Adrenal gland (tissue), 9 donors: ENCODE measurements at regions not wholly inside any gene's neighbourhood (a gene's known extent, or its start where the extent isn't known, plus 50 kb on each side); places are given as distances from the start of the nearest gene placed in this dataset.

Experiments used
- DNase-seq, 7 donors: peaks; one replicate each; pipeline ENCODE4 v3.0.0-alpha.2; 2019 to 2020
- H3K27ac ChIP-seq, 5 donors: fragments of 200-600 bp; sonication (generic) in 4 of 5; 1 replicate in 3 of 5; 2 replicates in 2 of 5; pipeline versions ENCODE4 v1.5.1 to v1.8.0; 2016 to 2020; ENCODE audit warnings: mild to moderate bottlenecking in 1 of 5
- H3K27me3 ChIP-seq: fragments of 200-600 bp; 2 replicates; pipeline ENCODE4 v1.8.0; 2021
- H3K36me3 ChIP-seq, 2 donors: fragments of 200-600 bp; replicated peaks in 1 of 2; 1 replicate in 1 of 2; 2 replicates in 1 of 2; pipeline versions ENCODE4 v1.5.1 to v1.8.0; 2018 to 2022
- H3K4me1 ChIP-seq, 2 donors: fragments of 200-600 bp; replicated peaks in 1 of 2; 1 replicate in 1 of 2; 2 replicates in 1 of 2; pipeline versions ENCODE4 v1.5.1 to v1.8.0; 2018 to 2021
- H3K4me3 ChIP-seq, 4 donors: fragments of 200-600 bp; sonication (generic) in 3 of 4; one replicate each; pipeline ENCODE4 v1.5.1; 2016 to 2018
- H3K9me3 ChIP-seq, 3 donors: fragments of 200-600 bp; sonication (generic) in 1 of 3; replicated peaks in 1 of 3; 1 replicate in 2 of 3; 2 replicates in 1 of 3; pipeline versions ENCODE4 v1.5.1 to v1.8.0; 2016 to 2021
- CTCF ChIP-seq, 6 experiments: fragments of 450-650 bp in 4 of 6; fragments of 200-600 bp in 2 of 6; sonication (generic) in 1 of 6; IDR thresholded peaks; 1 replicate in 5 of 6; 2 replicates in 1 of 6; pipeline versions ENCODE4 v1.5.1 to v1.8.0; 2016 to 2021; ENCODE audit warnings: antibody characterized with exemption in 6 of 6, mild to moderate bottlenecking in 2 of 6, moderate library complexity in 1 of 6
- POLR2A ChIP-seq, 2 donors: fragments of 450-650 bp; IDR thresholded peaks; one replicate each; pipeline ENCODE4 v1.6.1; 2017; ENCODE audit warnings: antibody characterized with exemption in 2 of 2, mild to moderate bottlenecking in 2 of 2, moderate library complexity in 1 of 2
- WGBS, 4 donors: extraction: QIAGEN DNeasy Blood & Tissue Kit in 2 of 4; methylation state at CpG; one replicate each; pipeline versions ENCODE4 v1.1.5 to v1.1.7; 2013 to 2017; 5-methylcytosine and 5-hydroxymethylcytosine counted together
- intact Hi-C, 2 donors: fragments of 100-400 bp; cut with DNase I; formaldehyde crosslinking; loops; one replicate each; pipeline versions ENCODE4 v1.14.1 to v1.15.0; 2022 to 2023
- donor health status: healthy with polysubstance abuse.
- donor health status: Bipolar disorder and iron deficiency.
- donor health status: DM: yes; HTN: yes; CAD: no.
- donor health status: DM: no; HTN: no; CAD: no.
- donor health status: DM: no; HTN: no; CAD: no.

- intact Hi-C loops = no loop called here
- no peak overlapping the region for H3K4me3 ChIP-seq
- H3K27ac ChIP-seq = no peak overlapping the region
- DNase-seq = no peak
- no peaks in the 10 kb centered on the region for H3K4me1 ChIP-seq
- no peaks in the 10 kb centered on the region for H3K36me3 ChIP-seq
- peaks cover 4% of the 10 kb centered on the region for H3K27me3 ChIP-seq
- 47 to 86% (median 72%) methylated on average over 29 to 51 of the region's 51 CpGs for WGBS, 4 donors
- no peak for TF ChIP-seq POLR2A (IDR thresholded peaks at IDR 0.05)
- TF ChIP-seq CTCF (IDR thresholded peaks at IDR 0.05) = no peak
- no peaks in the 10 kb centered on the region for H3K9me3 ChIP-seq
Measured at GRCh38 chr2:129587426-129588064, 391.9 kb upstream of the RAB6C start.

- H3K27me3 ChIP-seq = no peaks in the 10 kb centered on the region
- H3K27ac ChIP-seq = no peak overlapping the region
- no peak for DNase-seq
- WGBS, 4 donors = 56 to 69% (median 59%) methylated on average over 5 of the region's 5 CpGs
- intact Hi-C loops = no loop called here
- TF ChIP-seq POLR2A (IDR thresholded peaks at IDR 0.05) = no peak
- no peak for TF ChIP-seq CTCF (IDR thresholded peaks at IDR 0.05)
- H3K9me3 ChIP-seq = no peaks in the 10 kb centered on the region
- H3K4me1 ChIP-seq = no peaks in the 10 kb centered on the region
- H3K4me3 ChIP-seq = no peak overlapping the region
- no peaks in the 10 kb centered on the region for H3K36me3 ChIP-seq
Measured at GRCh38 chr2:129604560-129604959, 374.9 kb upstream of the RAB6C start.

GRCh38 chr2:129605646-129606045 lies 373.8 kb upstream of the RAB6C start:
- TF ChIP-seq CTCF (IDR thresholded peaks at IDR 0.05) = no peak
- TF ChIP-seq POLR2A (IDR thresholded peaks at IDR 0.05) = no peak
- Histone ChIP-seq H3K27ac (no peak overlapping the region), H3K36me3 (no peaks in the 10 kb centered on the region), H3K9me3 (no peaks in the 10 kb centered on the region), H3K27me3 (no peaks in the 10 kb centered on the region), H3K4me1 (no peaks in the 10 kb centered on the region), H3K4me3 (no peak overlapping the region)
- 56 to 71% (median 69%) methylated on average over 6 of the region's 6 CpGs for WGBS, 4 donors
- DNase-seq = peak in 3 of 7 donors; percentile 9 to 19 (median 18)
- intact Hi-C loops = no loop called here

GRCh38 chr2:129606496-129607270 lies 372.8 kb upstream of the RAB6C start:
- no peak overlapping the region for H3K27ac ChIP-seq
- 60 to 73% (median 67%) methylated on average over 10 to 12 of the region's 12 CpGs for WGBS, 4 donors

More at GRCh38 chr2:129606496-129607270, 372.8 kb upstream of the RAB6C start:
- TF ChIP-seq CTCF (IDR thresholded peaks at IDR 0.05) (no peak), POLR2A (IDR thresholded peaks at IDR 0.05) (no peak)
- H3K36me3 ChIP-seq = no peaks in the 10 kb centered on the region
- no peaks in the 10 kb centered on the region for H3K27me3 ChIP-seq
- no peaks in the 10 kb centered on the region for H3K9me3 ChIP-seq
- DNase-seq = no peak
- no peak overlapping the region for H3K4me3 ChIP-seq
- H3K4me1 ChIP-seq = no peaks in the 10 kb centered on the region
- intact Hi-C loops = no loop called here
